ENCODE measurements at regions not wholly inside any gene's neighbourhood (a gene's known extent, or its start where the extent isn't known, plus 50 kb on each side); places are given as distances from the start of the nearest gene placed in this dataset.
"Not testable (repeated sequence)": the region's sequence is repeated elsewhere in the genome, so short reads cannot be mapped to it uniquely, and the experiment has no call there.

DNA sequence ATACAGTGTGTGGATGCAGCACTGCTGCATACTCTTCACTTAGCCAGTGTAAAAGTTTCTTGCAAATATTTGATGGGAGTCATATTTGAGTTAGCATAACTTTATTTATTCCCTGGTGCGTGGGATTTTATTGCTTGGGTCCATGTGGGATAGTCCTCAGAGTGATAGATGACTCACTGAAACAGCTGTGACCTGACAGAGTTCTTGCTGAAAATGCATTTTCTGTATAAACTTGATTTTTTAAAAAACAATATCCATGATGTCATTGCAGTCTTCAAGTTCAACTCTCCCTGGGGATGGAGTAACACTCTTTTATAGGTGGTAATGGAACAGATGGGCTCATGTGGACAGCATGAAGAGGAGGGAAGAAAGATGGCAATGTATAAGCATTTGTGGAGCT lies 310.0 kb downstream of the PPP1R3A start:
- Histone ChIP-seq H3K4me3 (ENCODE audit: low read depth, low read length) (no peak overlapping the region), H3K36me3 (ENCODE audit: control insufficient read depth, insufficient read depth, low read length) (no peaks in the 10 kb centered on the region), H3K27me3 (ENCODE audit: control insufficient read depth, insufficient read depth, low read length) (no peaks in the 10 kb centered on the region)
- no peak for DNase-seq (ENCODE audit: low read depth)
- TF ChIP-seq, protein P1, sequence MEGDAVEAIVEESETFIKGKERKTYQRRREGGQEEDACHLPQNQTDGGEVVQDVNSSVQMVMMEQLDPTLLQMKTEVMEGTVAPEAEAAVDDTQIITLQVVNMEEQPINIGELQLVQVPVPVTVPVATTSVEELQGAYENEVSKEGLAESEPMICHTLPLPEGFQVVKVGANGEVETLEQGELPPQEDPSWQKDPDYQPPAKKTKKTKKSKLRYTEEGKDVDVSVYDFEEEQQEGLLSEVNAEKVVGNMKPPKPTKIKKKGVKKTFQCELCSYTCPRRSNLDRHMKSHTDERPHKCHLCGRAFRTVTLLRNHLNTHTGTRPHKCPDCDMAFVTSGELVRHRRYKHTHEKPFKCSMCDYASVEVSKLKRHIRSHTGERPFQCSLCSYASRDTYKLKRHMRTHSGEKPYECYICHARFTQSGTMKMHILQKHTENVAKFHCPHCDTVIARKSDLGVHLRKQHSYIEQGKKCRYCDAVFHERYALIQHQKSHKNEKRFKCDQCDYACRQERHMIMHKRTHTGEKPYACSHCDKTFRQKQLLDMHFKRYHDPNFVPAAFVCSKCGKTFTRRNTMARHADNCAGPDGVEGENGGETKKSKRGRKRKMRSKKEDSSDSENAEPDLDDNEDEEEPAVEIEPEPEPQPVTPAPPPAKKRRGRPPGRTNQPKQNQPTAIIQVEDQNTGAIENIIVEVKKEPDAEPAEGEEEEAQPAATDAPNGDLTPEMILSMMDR (IDR thresholded peaks at IDR 0.05; ENCODE audit: insufficient read depth, low read length, poor library complexity, severe bottlenecking): no peak

DNA sequence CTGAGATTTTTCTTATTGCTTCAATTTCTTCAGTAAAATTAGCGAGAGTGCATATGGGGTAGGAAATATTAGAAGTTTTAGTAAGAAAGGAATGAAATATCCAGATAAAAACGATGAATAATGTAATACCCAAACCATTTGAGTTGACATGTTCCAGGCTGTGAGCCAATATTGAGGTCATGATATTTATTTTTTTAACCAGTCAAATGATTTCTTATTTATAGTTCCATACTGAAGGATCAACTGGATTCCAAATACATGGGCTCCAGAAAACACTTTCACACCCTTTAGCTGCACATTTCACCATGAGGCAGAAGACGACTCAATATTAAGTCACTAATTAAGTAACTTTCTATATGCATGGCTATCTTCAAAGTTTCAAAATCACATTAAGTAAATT lies 312.5 kb downstream of the PPP1R3A start:
- Histone ChIP-seq H3K36me3 (ENCODE audit: control insufficient read depth, insufficient read depth, low read length) (no peaks in the 10 kb centered on the region), H3K27me3 (ENCODE audit: control insufficient read depth, insufficient read depth, low read length) (no peaks in the 10 kb centered on the region), H3K4me3 (ENCODE audit: low read depth, low read length) (no peak overlapping the region)
- no peak for DNase-seq (ENCODE audit: low read depth)
- TF ChIP-seq, protein P1 (IDR thresholded peaks at IDR 0.05; ENCODE audit: insufficient read depth, low read length, poor library complexity, severe bottlenecking): no peak

- not testable (repeated sequence) for H3K36me3 ChIP-seq (ENCODE audit: control insufficient read depth, insufficient read depth, low read length); H3K27me3 ChIP-seq (ENCODE audit: control insufficient read depth, insufficient read depth, low read length); DNase-seq (ENCODE audit: low read depth); H3K4me3 ChIP-seq (ENCODE audit: low read depth, low read length)
Observed at GRCh38 chr7:113600428-113600827, 318.4 kb downstream of the PPP1R3A start.

DNA sequence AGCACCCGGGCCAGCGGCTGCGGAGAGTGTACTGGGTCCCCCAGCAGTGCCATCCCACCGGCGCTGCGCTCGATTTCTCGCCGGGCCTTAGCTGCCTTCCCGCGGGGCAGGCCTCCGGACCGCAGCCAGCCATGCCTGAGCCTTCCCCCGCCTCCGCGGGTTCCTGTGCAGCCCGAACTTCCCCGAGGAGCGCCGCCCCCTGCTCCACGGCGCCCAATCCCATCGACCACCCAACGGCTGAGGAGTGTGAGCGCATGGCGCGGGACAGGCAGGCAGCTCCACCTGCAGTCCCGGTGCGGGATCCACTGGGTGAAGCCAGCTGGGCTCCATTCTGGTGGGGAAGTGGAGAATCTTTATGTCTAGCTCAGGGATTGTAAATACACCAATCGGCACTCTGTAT lies 325.4 kb downstream of the PPP1R3A start:
- H3K27me3 ChIP-seq (ENCODE audit: control insufficient read depth, insufficient read depth, low read length); DNase-seq (ENCODE audit: low read depth); H3K36me3 ChIP-seq (ENCODE audit: control insufficient read depth, insufficient read depth, low read length); H3K4me3 ChIP-seq (ENCODE audit: low read depth, low read length): not testable (repeated sequence)

GRCh38 chr7:113592924-113593323 lies 325.9 kb downstream of the PPP1R3A start:
- H3K27me3 ChIP-seq (ENCODE audit: control insufficient read depth, insufficient read depth, low read length); H3K4me3 ChIP-seq (ENCODE audit: low read depth, low read length); H3K36me3 ChIP-seq (ENCODE audit: control insufficient read depth, insufficient read depth, low read length); DNase-seq (ENCODE audit: low read depth): not testable (repeated sequence)

- TF ChIP-seq, protein P1 (IDR thresholded peaks at IDR 0.05; ENCODE audit: insufficient read depth, low read length, poor library complexity, severe bottlenecking): no peak
- Histone ChIP-seq H3K4me3 (ENCODE audit: low read depth, low read length) (no peak overlapping the region), H3K27me3 (ENCODE audit: control insufficient read depth, insufficient read depth, low read length) (no peaks in the 10 kb centered on the region), H3K36me3 (ENCODE audit: control insufficient read depth, insufficient read depth, low read length) (no peaks in the 10 kb centered on the region)
- DNase-seq (ENCODE audit: low read depth): no peak
Observed at GRCh38 chr7:113582471-113582870, 336.3 kb downstream of the PPP1R3A start.

DNA sequence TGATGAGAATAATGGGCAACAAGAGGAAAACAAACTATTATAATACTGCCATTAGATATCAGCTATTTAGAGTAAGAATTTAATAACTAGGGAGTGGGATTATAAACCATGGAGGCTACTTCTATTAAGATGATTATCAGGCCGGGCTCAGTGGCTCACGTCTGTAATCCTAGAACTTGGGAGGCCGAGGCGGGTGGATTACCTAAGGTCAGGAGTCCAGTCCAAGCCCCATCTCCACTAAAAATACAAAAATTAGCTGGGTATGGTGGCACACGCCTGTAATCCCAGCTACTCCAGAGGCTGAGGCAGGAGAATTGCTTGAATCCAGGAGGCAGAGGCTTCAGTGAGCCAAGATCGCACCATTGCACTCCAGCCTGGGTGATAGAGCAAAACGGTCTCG lies 355.6 kb downstream of the PPP1R3A start:
- DNase-seq (ENCODE audit: low read depth); H3K4me3 ChIP-seq (ENCODE audit: low read depth, low read length); H3K36me3 ChIP-seq (ENCODE audit: control insufficient read depth, insufficient read depth, low read length); H3K27me3 ChIP-seq (ENCODE audit: control insufficient read depth, insufficient read depth, low read length): not testable (repeated sequence)

GRCh38 chr7:113562801-113563200 lies 356.0 kb downstream of the PPP1R3A start:
- no peaks in the 10 kb centered on the region for H3K36me3 ChIP-seq (ENCODE audit: control insufficient read depth, insufficient read depth, low read length)
- TF ChIP-seq, protein P1 (IDR thresholded peaks at IDR 0.05; ENCODE audit: insufficient read depth, low read length, poor library complexity, severe bottlenecking): no peak
- DNase-seq (ENCODE audit: low read depth): no peak
- H3K27me3 ChIP-seq (ENCODE audit: control insufficient read depth, insufficient read depth, low read length): no peaks in the 10 kb centered on the region
- H3K4me3 ChIP-seq (ENCODE audit: low read depth, low read length): no peak overlapping the region
